ENCODE measurements at regions not wholly inside any gene's neighbourhood (a gene's known extent, or its start where the extent isn't known, plus 50 kb on each side); places are given as distances from the start of the nearest gene placed in this dataset.
A peak's percentile ranks its signal among the peaks of the same experiment; 100 is the strongest.

GRCh38 chr14:61898568-61898967 is 136.3 kb downstream of the SNAPC1 start:
- no peak for TF ChIP-seq CTCF (IDR thresholded peaks at IDR 0.05; ENCODE audit: borderline replicate concordance, control extremely low read depth, extremely low read depth, insufficient read depth, missing control alignments)
- no peak for DNase-seq (ENCODE audit: low spot score)
- in situ Hi-C loops (cut with MboI; ENCODE audit: low sequenced_read_pairs, unreplicated experiment), result no loop called here

DNA sequence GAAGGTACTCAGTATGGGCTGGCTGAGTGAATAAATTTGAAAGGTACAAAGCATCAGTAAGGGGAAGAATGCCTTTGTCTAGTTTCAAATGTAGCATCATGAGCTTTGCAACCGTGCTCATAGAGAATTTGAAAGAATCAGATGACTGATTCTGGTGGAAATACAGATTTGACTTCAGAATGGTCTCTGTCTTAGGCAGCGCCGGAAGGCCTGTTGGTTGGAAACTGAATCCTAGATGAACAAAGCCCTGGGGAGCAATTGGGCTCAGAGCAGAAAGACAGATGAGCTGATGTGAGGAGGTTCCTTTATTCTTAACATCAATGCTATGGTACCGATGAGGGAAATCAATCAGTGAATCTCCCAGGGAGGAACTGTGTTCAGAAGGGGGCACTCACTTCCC is 137.3 kb downstream of the SNAPC1 start:
- no peak for TF ChIP-seq CTCF (IDR thresholded peaks at IDR 0.05; ENCODE audit: borderline replicate concordance, control extremely low read depth, extremely low read depth, insufficient read depth, missing control alignments)
- in situ Hi-C loops (cut with MboI; ENCODE audit: low sequenced_read_pairs, unreplicated experiment), result no loop called here
- DNase-seq (ENCODE audit: low spot score), result no peak

- in situ Hi-C loops (cut with MboI; ENCODE audit: low sequenced_read_pairs, unreplicated experiment), result no loop called here
- DNase-seq (ENCODE audit: low spot score), result no peak
- no peak for TF ChIP-seq CTCF (IDR thresholded peaks at IDR 0.05; ENCODE audit: borderline replicate concordance, control extremely low read depth, extremely low read depth, insufficient read depth, missing control alignments)
Measured at GRCh38 chr14:61904946-61905345, 142.7 kb downstream of the SNAPC1 start.

DNA sequence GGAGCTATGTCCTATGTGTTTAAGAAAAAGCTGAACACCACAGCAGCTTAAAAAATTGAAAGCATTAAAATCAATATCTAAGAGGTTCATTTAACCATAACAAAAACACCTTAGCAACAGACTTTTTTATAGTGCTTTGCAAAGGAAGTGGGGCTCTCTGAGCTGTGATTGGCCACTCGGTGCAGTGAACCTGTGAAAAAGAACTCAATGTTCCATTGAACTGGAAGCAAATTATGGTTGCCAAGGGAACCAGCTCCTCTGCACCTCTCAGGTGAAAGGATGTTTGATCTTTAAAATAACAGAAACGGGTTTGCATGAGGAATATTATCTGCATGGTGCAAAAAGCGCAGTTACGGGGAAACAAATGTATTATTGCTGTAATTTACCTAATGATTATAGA is 149.4 kb downstream of the SNAPC1 start:
- TF ChIP-seq CTCF (IDR thresholded peaks at IDR 0.05; ENCODE audit: borderline replicate concordance, control extremely low read depth, extremely low read depth, insufficient read depth, missing control alignments), result no peak
- DNase-seq (ENCODE audit: low spot score), result no peak
- in situ Hi-C loops (cut with MboI; ENCODE audit: low sequenced_read_pairs, unreplicated experiment), result no loop called here

GRCh38 chr14:61918998-61919397 is 156.8 kb downstream of the SNAPC1 start:
- no peak for TF ChIP-seq CTCF (IDR thresholded peaks at IDR 0.05; ENCODE audit: borderline replicate concordance, control extremely low read depth, extremely low read depth, insufficient read depth, missing control alignments)
- no peak for DNase-seq (ENCODE audit: low spot score)
- in situ Hi-C loops (cut with MboI; ENCODE audit: low sequenced_read_pairs, unreplicated experiment), result no loop called here

GRCh38 chr14:61923348-61923747 is 161.1 kb downstream of the SNAPC1 start:
- no peak for TF ChIP-seq CTCF (IDR thresholded peaks at IDR 0.05; ENCODE audit: borderline replicate concordance, control extremely low read depth, extremely low read depth, insufficient read depth, missing control alignments)
- DNase-seq (ENCODE audit: low spot score), result no peak
- in situ Hi-C loops (cut with MboI; ENCODE audit: low sequenced_read_pairs, unreplicated experiment), result loop anchor here (10.0 kb wide), 1 partner anchor 201 kb away; no protein-coding TSS in a partner anchor

DNA sequence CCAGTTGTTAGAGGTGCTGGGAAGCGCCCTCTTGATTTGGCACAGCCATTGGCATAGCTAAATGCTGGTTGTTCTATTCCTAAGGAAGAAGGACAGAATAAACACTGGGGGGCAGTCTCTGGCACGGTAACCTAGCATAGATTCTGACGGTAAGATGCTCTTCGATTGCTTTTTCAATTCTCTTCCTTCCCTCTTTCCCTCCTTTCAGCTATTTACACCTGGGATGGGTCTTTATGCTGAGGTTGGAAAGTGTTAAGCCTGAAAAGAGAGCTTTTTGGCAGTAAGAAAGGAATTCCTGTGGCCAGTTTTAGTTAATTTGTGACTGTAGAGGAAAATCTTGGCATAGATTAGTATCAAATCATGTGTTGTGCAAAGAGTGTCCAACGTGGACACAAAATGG is 162.8 kb downstream of the SNAPC1 start:
- DNase-seq (ENCODE audit: low spot score), result peak; percentile 21
- in situ Hi-C loops (cut with MboI; ENCODE audit: low sequenced_read_pairs, unreplicated experiment), result loop anchor here (10.0 kb wide), 1 partner anchor 200 kb away; no protein-coding TSS in a partner anchor
- peak; percentile 45 for TF ChIP-seq CTCF (IDR thresholded peaks at IDR 0.05; ENCODE audit: borderline replicate concordance, control extremely low read depth, extremely low read depth, insufficient read depth, missing control alignments)

Data from GM13976 (cell line).